ENCODE measurements at regions not wholly inside any gene's neighbourhood (a gene's known extent, or its start where the extent isn't known, plus 50 kb on each side); places are given as distances from the start of the nearest gene placed in this dataset.

- TF ChIP-seq, protein P1, sequence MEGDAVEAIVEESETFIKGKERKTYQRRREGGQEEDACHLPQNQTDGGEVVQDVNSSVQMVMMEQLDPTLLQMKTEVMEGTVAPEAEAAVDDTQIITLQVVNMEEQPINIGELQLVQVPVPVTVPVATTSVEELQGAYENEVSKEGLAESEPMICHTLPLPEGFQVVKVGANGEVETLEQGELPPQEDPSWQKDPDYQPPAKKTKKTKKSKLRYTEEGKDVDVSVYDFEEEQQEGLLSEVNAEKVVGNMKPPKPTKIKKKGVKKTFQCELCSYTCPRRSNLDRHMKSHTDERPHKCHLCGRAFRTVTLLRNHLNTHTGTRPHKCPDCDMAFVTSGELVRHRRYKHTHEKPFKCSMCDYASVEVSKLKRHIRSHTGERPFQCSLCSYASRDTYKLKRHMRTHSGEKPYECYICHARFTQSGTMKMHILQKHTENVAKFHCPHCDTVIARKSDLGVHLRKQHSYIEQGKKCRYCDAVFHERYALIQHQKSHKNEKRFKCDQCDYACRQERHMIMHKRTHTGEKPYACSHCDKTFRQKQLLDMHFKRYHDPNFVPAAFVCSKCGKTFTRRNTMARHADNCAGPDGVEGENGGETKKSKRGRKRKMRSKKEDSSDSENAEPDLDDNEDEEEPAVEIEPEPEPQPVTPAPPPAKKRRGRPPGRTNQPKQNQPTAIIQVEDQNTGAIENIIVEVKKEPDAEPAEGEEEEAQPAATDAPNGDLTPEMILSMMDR (IDR thresholded peaks at IDR 0.05): no peak
- no peak for TF ChIP-seq POLR2A (IDR thresholded peaks at IDR 0.05)
Observed at GRCh38 chr5:124452412-124452811, 294.0 kb downstream of the ZNF608 start.
